Mucosa of rectum (tissue), 2 donors: ENCODE measurements at regions not wholly inside any gene's neighbourhood (a gene's known extent, or its start where the extent isn't known, plus 50 kb on each side); places are given as distances from the start of the nearest gene placed in this dataset.

Experiments used
- H3K27ac ChIP-seq, 2 donors: one replicate each; pipeline ENCODE4 v1.7.0; 2013; ENCODE audit warnings: inconsistent platforms in 2 of 2, low read depth in 2 of 2, low read length in 2 of 2
- H3K27me3 ChIP-seq, 2 donors: one replicate each; pipeline ENCODE4 v1.7.0; 2013; ENCODE audit warnings: low read length in 2 of 2; ENCODE audit not compliant: control insufficient read depth in 2 of 2, insufficient read depth in 2 of 2
- H3K36me3 ChIP-seq, 2 donors: one replicate each; pipeline ENCODE4 v1.7.0; 2013; ENCODE audit warnings: low read length in 2 of 2; ENCODE audit not compliant: control insufficient read depth in 2 of 2, insufficient read depth in 2 of 2
- H3K4me1 ChIP-seq, 2 donors: one replicate each; pipeline ENCODE4 v1.7.0; 2013; ENCODE audit warnings: low read length in 2 of 2, mild to moderate bottlenecking in 1 of 2; ENCODE audit not compliant: control insufficient read depth in 2 of 2, insufficient read depth in 2 of 2
- H3K4me3 ChIP-seq, 2 donors: one replicate each; pipeline ENCODE4 v1.7.0; 2013; ENCODE audit warnings: low read length in 2 of 2
- H3K9ac ChIP-seq, 2 donors: one replicate each; pipeline ENCODE4 v1.7.0; 2013; ENCODE audit warnings: low read length in 2 of 2, low read depth in 1 of 2, mild to moderate bottlenecking in 1 of 2
- H3K9me3 ChIP-seq, 2 donors: one replicate each; pipeline ENCODE4 v1.7.0; 2013; ENCODE audit warnings: low read length in 2 of 2; ENCODE audit not compliant: control insufficient read depth in 2 of 2
- donor health status: healthy.
- donor health status: Normal muscosa, but diverticular disease.

GRCh38 chr3:112747624-112748023, 99.0 kb downstream of the CD200R1L start:
- no peaks in the 10 kb centered on the region for H3K9me3 ChIP-seq
- no peaks in the 10 kb centered on the region for H3K36me3 ChIP-seq
- no peak overlapping the region for H3K27ac ChIP-seq
- H3K27me3 ChIP-seq, result no peaks in the 10 kb centered on the region
- H3K9ac ChIP-seq, result no peak overlapping the region
- no peak overlapping the region for H3K4me3 ChIP-seq
- H3K4me1 ChIP-seq, result peaks cover 0 to 4% of the 10 kb centered on the region in 2 donors

GRCh38 chr3:112746675-112747280, 99.9 kb downstream of the CD200R1L start:
- Histone ChIP-seq H3K36me3 (no peaks in the 10 kb centered on the region), H3K4me1 (peaks cover 0 to 1% of the 10 kb centered on the region in 2 donors), H3K9me3 (no peaks in the 10 kb centered on the region), H3K4me3 (no peak overlapping the region), H3K9ac (no peak overlapping the region), H3K27me3 (no peaks in the 10 kb centered on the region), H3K27ac (no peak overlapping the region)

GRCh38 chr3:112745567-112746248, 101.0 kb downstream of the CD200R1L start:
- Histone ChIP-seq H3K27ac (no peak overlapping the region), H3K36me3 (no peaks in the 10 kb centered on the region), H3K4me3 (no peak overlapping the region), H3K9me3 (no peaks in the 10 kb centered on the region), H3K4me1 (no peaks in the 10 kb centered on the region), H3K27me3 (no peaks in the 10 kb centered on the region), H3K9ac (no peak overlapping the region)

DNA sequence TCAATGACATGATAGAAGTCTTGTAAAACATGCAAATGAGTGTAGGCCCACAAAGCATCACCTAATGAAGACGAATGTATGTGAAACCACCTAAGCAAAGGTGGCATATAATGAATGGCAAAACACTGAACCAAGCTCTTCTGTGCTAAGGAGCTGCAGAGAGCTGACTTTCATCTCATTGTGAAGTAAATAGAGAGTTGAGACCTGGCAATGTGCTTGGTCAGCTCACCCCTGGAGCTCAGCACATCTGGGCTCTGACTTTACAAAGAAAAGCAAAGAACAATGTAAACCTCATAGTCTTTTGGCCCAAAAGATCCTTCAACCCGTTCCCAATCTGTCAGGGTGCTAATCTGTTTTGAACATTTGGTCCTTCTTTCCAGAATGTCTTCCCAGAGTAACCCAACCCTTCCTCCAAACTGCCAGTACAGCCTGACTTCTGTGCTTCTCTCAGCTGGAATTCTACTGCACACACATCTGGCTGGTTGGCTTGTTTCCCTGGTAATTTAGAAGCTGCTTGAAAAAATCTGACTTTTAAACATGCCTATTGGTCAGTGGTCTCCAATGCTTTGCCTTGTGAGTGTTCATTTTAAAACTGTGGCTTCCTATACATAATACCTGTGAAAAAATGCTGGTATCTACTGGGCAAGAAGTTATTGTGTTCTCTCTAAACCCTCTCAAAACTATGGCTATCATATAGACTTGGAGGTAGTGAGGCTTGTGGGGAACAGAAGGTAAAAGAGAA, 101.7 kb downstream of the CD200R1L start:
- Histone ChIP-seq H3K4me3 (no peak overlapping the region), H3K4me1 (no peaks in the 10 kb centered on the region), H3K27ac (no peak overlapping the region), H3K9ac (no peak overlapping the region), H3K27me3 (no peaks in the 10 kb centered on the region), H3K9me3 (no peaks in the 10 kb centered on the region), H3K36me3 (no peaks in the 10 kb centered on the region)

- Histone ChIP-seq H3K36me3 (no peaks in the 10 kb centered on the region), H3K9me3 (no peaks in the 10 kb centered on the region), H3K27me3 (no peaks in the 10 kb centered on the region), H3K9ac (no peak overlapping the region), H3K4me3 (no peak overlapping the region), H3K27ac (no peak overlapping the region), H3K4me1 (no peaks in the 10 kb centered on the region)
Observed at GRCh38 chr3:112744106-112744505, 102.6 kb downstream of the CD200R1L start.

- no peaks in the 10 kb centered on the region for H3K27me3 ChIP-seq
- H3K27ac ChIP-seq, result no peak overlapping the region
- H3K9me3 ChIP-seq, result no peaks in the 10 kb centered on the region
- no peaks in the 10 kb centered on the region for H3K4me1 ChIP-seq
- no peaks in the 10 kb centered on the region for H3K36me3 ChIP-seq
- no peak overlapping the region for H3K4me3 ChIP-seq
- no peak overlapping the region for H3K9ac ChIP-seq
Observed at GRCh38 chr3:112742934-112743333, 102.0 kb upstream of the CCDC80 start.

DNA sequence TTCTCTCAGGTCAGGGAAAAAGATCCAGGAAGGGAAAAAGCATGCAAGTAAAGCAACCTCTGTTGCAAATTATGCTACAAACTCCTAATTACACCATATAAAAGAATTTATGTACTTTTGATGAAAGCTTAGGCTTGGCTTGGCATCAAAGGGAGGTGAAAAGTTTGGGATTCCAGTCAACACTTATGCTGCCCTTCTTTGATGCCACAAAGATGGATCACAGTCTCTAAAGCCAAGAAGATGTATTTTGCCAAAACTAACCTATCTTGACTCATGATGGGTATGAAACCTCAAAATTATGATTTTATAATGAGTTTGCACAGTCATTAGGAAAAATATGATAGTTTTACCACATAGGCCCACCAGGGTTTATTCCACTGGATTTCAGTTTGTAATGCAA, 101.0 kb upstream of the CCDC80 start:
- Histone ChIP-seq H3K4me3 (no peak overlapping the region), H3K9me3 (no peaks in the 10 kb centered on the region), H3K36me3 (no peaks in the 10 kb centered on the region), H3K27ac (no peak overlapping the region), H3K9ac (no peak overlapping the region), H3K27me3 (no peaks in the 10 kb centered on the region), H3K4me1 (no peaks in the 10 kb centered on the region)

DNA sequence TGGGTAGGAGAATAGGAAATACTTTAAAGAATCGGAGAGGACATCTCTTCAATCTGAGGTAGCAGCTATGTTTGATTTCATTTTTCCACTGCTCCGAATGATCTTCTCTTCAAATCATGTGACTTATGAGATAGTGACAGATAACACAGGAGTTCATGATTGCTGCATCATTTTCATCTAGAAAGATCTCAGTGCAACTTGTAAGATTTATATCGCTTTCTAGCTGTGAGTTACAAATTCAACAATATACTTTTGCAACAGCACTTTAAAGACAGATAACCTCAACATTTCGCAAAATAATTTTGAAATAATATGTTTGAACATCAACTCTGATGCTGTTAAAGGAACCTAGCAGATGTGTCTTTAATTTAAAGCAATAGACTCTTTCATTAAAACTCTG, 99.9 kb upstream of the CCDC80 start:
- no peak overlapping the region for H3K4me3 ChIP-seq
- H3K27ac ChIP-seq, result no peak overlapping the region
- no peaks in the 10 kb centered on the region for H3K9me3 ChIP-seq
- no peaks in the 10 kb centered on the region for H3K4me1 ChIP-seq
- H3K27me3 ChIP-seq, result no peaks in the 10 kb centered on the region
- H3K36me3 ChIP-seq, result no peaks in the 10 kb centered on the region
- H3K9ac ChIP-seq, result no peak overlapping the region

- H3K27me3 ChIP-seq, result no peaks in the 10 kb centered on the region
- H3K9ac ChIP-seq, result no peak overlapping the region
- H3K4me1 ChIP-seq, result peaks cover 0 to 3% of the 10 kb centered on the region in 2 donors
- no peak overlapping the region for H3K27ac ChIP-seq
- no peaks in the 10 kb centered on the region for H3K36me3 ChIP-seq
- H3K9me3 ChIP-seq, result no peaks in the 10 kb centered on the region
- no peak overlapping the region for H3K4me3 ChIP-seq
Observed at GRCh38 chr3:112739252-112739965, 98.5 kb upstream of the CCDC80 start.

- no peak overlapping the region for H3K27ac ChIP-seq
Observed at GRCh38 chr3:112738366-112738765, 97.4 kb upstream of the CCDC80 start.

More at GRCh38 chr3:112738366-112738765, 97.4 kb upstream of the CCDC80 start:
- H3K4me3 ChIP-seq, result no peak overlapping the region
- H3K27me3 ChIP-seq, result no peaks in the 10 kb centered on the region
- peaks cover 0 to 3% of the 10 kb centered on the region in 2 donors for H3K4me1 ChIP-seq
- H3K9me3 ChIP-seq, result no peaks in the 10 kb centered on the region
- H3K36me3 ChIP-seq, result no peaks in the 10 kb centered on the region
- H3K9ac ChIP-seq, result no peak overlapping the region
